ENCODE measurements at regions not wholly inside any gene's neighbourhood (a gene's known extent, or its start where the extent isn't known, plus 50 kb on each side); places are given as distances from the start of the nearest gene placed in this dataset.

DNA sequence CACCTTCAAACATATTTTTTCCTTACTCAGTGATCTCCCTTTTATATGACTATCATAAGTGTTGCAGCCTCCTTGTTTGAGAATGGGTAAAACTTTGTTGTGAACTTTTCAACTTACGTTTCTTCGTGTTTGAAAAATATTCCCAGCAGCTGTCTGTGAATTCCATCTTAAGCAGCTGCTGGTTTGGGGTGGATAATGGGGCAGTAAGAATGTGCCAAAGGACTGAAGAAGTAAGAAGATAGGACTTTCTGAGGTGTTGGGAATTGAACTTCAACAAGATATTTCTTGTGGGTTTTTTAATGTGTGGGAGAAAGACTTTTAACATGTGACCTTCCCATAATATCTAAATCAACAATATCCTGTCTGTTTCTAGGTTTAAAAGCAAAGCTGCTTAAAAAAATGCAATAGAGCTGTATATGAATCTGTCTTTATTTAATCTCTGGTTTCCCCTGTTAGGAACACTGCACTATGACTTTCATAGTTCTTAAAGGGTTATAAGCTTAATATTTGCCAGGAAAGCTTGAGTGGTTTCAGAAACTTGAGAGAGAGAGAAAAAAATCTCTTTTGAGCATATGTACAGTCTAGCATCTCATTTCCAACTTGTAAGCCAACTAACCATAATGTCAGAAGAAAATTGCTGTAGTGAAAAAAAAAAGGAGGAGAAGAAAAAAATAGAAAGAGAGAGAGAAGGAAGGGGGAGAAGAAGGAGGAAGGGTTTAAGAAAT is 1659.2 kb upstream of the FLRT2 start:
- FAIRE-seq (no peak), DNase-seq (no peak), ATAC-seq (no peak)
- 81 to 82% methylated on average over 2 of the region's 2 CpGs for WGBS, 2 donors
- Histone ChIP-seq H3K36me3 (no peaks in the 10 kb centered on the region), H3K9me3 (no peaks in the 10 kb centered on the region), H3K4me3 (no peak overlapping the region), H3K4me1 (no peaks in the 10 kb centered on the region), H3K27ac (no peak overlapping the region), H3K27me3 (no peaks in the 10 kb centered on the region)
- intact Hi-C loops (cut with DNase I) = no loop called here
- TF ChIP-seq, protein P1, sequence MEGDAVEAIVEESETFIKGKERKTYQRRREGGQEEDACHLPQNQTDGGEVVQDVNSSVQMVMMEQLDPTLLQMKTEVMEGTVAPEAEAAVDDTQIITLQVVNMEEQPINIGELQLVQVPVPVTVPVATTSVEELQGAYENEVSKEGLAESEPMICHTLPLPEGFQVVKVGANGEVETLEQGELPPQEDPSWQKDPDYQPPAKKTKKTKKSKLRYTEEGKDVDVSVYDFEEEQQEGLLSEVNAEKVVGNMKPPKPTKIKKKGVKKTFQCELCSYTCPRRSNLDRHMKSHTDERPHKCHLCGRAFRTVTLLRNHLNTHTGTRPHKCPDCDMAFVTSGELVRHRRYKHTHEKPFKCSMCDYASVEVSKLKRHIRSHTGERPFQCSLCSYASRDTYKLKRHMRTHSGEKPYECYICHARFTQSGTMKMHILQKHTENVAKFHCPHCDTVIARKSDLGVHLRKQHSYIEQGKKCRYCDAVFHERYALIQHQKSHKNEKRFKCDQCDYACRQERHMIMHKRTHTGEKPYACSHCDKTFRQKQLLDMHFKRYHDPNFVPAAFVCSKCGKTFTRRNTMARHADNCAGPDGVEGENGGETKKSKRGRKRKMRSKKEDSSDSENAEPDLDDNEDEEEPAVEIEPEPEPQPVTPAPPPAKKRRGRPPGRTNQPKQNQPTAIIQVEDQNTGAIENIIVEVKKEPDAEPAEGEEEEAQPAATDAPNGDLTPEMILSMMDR (IDR thresholded peaks at IDR 0.05) = no peak

DNA sequence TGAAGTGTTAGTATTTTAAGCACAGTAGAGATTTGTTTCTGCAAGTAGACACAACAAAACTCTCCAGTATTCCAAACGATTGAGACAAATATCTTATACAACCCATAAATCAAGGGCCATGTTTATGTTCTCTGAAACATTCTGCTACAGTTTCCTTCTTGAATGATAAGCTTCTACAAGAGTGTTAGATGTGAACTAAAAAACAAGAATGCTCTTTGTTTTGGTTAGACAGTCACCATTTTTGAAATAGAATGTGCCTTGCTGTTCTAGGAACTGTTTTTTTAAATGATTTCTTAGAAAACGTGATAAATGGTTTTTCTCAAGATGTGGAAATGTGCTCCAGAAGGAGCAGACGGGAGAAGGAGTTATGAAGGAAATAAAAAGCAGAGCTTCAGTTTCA is 1656.3 kb upstream of the FLRT2 start:
- Histone ChIP-seq H3K4me1 (no peaks in the 10 kb centered on the region), H3K27me3 (no peaks in the 10 kb centered on the region), H3K27ac (no peak overlapping the region), H3K36me3 (no peaks in the 10 kb centered on the region), H3K9me3 (no peaks in the 10 kb centered on the region), H3K4me3 (no peak overlapping the region)
- DNase-seq = no peak
- no peak for ATAC-seq
- intact Hi-C loops (cut with DNase I) = no loop called here
- TF ChIP-seq, protein P1 (IDR thresholded peaks at IDR 0.05) = no peak
- 58 to 63% methylated on average over 3 of the region's 3 CpGs for WGBS, 2 donors
- FAIRE-seq = no peak

DNA sequence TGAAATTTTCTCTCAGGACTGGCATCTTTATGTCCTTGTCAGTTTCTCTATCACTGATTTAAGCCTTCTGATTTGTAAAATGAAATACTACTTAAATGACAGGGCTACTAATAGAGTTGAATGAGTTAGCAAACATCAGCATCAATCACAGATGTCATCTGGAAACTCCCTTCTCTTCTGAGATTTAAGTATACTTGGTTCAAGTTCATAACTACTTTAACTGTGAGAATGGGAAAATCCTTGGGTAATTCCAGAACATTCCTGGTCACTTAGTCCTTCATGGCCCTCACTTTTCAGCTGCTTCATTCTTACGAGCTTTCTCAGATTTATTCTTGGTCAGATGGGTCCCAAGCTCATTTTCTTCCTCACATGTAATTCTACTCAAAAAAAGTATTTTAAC is 1655.3 kb upstream of the FLRT2 start:
- no peaks in the 10 kb centered on the region for H3K27me3 ChIP-seq
- H3K36me3 ChIP-seq = no peaks in the 10 kb centered on the region
- ATAC-seq = peak in 1 of 4 donors; percentile 16
- intact Hi-C loops (cut with DNase I) = no loop called here
- TF ChIP-seq, protein P1 (IDR thresholded peaks at IDR 0.05) = no peak
- no peaks in the 10 kb centered on the region for H3K4me1 ChIP-seq
- no peak overlapping the region for H3K27ac ChIP-seq
- H3K4me3 ChIP-seq = no peak overlapping the region
- no peak for FAIRE-seq
- no peak for DNase-seq
- H3K9me3 ChIP-seq = no peaks in the 10 kb centered on the region
- WGBS, 2 donors = 65 to 77% methylated on average over 1 of the region's 1 CpG

DNA sequence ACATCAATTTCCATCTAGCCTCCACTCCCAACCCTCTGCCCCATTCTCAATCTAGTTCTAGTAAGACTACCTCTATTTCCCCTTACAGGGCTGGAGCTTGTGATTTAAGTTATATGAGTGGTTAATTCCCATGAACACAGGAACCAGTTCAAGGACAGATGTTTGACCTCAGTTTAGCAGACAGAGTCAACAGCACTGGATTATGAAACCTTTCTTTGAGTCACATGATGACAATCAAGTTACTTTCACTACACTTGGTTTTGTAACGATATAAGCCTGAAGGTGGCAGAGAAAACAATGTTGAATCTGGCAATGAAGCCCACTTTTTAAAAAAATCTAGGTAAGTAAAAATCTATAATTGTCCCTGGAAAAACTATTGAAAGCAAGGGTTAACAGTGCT is 1646.2 kb upstream of the FLRT2 start:
- TF ChIP-seq, protein P1 (IDR thresholded peaks at IDR 0.05) = no peak
- FAIRE-seq (no peak), ATAC-seq (no peak), DNase-seq (no peak)
- H3K27ac ChIP-seq = no peak overlapping the region
- intact Hi-C loops (cut with DNase I) = no loop called here
- H3K4me1 ChIP-seq = no peaks in the 10 kb centered on the region
- H3K4me3 ChIP-seq = no peak overlapping the region
- H3K36me3 ChIP-seq = no peaks in the 10 kb centered on the region
- H3K9me3 ChIP-seq = no peaks in the 10 kb centered on the region
- no peaks in the 10 kb centered on the region for H3K27me3 ChIP-seq
- 81 to 88% methylated on average over 1 of the region's 1 CpG for WGBS, 2 donors

DNA sequence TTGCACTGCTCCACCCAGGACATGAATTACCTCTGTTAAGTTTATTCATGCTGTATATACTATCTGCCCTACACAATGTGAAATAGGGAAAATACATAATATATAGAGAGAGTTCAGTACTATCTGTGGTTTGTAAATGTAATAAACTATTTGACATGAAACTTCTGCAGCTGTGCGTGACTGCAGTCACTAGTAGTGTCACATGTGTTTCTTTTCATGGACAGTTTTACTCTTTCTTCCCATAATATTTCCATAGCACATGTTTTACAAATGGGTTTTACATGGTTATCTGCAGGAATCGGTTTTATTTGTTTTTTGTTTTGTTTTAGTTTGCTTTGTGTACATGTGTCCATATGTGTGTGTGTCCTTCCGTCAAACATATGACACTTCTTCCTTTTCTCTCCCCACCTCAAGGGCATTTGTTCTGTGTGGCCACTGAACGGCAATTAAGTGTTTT is 1644.1 kb upstream of the FLRT2 start:
- WGBS, 2 donors = 61% methylated on average over 4 of the region's 4 CpGs
- TF ChIP-seq, protein P1 (IDR thresholded peaks at IDR 0.05) = no peak
- Histone ChIP-seq H3K27me3 (no peaks in the 10 kb centered on the region), H3K27ac (no peak overlapping the region), H3K4me1 (no peaks in the 10 kb centered on the region), H3K36me3 (no peaks in the 10 kb centered on the region), H3K4me3 (no peak overlapping the region), H3K9me3 (no peaks in the 10 kb centered on the region)
- no peak for ATAC-seq
- no peak for DNase-seq
- no peak for FAIRE-seq
- intact Hi-C loops (cut with DNase I) = no loop called here
